GM19324 (cell line): ENCODE measurements at regions not wholly inside any gene's neighbourhood (a gene's known extent, or its start where the extent isn't known, plus 50 kb on each side); places are given as distances from the start of the nearest gene placed in this dataset.
A peak's percentile ranks its signal among the peaks of the same experiment; 100 is the strongest.
"Not testable (repeated sequence)": the region's sequence is repeated elsewhere in the genome, so short reads cannot be mapped to it uniquely, and the experiment has no call there.

Source experiments
- ATAC-seq: cut with Tn5 transposase; IDR thresholded peaks from one replicate; pipeline ENCODE4 v1.9.1; 2021; ENCODE audit warnings: mild to moderate bottlenecking, moderate library complexity; ENCODE audit not compliant: unreplicated experiment, low FRiP score

DNA sequence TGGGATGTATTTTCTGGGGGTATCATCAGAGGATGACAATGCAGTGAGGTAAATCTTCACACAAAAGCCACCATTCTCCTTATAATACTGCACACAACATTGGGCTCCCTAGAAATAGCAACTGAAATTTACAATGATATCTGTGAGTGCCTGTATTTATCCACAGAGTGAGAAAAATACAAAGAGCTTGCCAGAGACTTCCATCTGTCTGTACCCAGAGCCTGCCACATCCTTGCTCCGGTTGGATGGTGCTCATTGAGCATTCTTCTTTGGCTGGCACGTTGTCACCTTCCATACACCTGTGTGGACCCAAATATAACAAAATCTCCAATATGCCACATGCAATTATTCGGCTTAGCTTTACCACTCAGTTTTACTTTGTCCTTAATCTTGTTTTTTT, 189.5 kb upstream of the UFM1 start:
- no peak for ATAC-seq

DNA sequence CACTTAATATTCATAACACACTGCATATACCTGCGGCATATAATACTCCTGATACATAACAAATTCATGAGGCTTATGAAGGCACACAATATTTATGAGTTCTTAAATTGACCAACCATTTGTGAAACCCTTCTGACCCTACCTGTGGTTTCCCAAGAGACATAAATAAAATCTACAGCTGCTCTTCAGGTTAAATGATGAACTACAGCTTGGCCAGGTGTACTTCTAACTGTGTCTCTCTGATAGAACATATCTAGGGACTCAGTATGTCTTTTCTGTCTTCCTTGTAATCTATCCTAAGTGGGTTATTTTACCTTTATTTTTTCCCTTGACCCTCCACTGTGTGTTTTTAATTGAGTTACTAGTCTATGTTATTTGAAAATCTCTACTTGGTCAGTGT, 189.9 kb upstream of the UFM1 start:
- ATAC-seq = no peak

DNA sequence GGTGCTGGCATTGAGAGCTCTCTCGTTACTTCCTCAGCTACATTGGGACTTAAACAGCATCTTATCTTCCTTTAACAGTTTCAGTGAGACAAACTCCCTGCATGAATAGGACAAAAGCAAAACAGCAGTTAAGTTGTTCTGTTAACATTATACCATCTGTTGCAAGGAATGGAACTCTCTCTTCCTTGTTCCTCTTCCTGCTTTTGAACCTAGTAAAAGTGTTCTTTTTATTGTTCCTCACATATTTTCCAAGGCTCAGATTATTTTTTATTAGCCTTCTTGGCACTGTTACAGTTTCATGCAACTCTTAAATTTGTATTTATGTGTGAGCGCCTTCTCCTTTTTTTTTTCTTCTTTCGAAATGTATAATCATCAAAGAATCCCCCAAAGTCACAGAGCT, 202.6 kb upstream of the UFM1 start:
- no peak for ATAC-seq

DNA sequence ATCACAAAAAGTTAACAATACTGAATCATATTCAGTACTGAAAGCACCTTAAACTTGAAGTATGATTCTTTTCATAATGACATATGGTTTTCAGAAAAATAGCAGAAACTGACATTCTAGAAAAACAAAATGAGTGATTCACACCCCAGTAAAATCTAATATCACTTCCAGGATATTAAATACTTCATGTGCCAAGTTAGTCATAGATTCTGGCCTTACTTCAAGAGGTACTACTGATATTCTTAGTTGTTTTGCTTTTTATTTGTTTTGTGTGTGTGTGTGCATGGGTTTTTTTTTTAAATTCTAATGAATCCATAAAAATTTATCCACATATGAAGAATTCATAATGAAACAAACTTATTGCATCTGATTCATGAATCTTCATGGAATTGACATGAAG, 207.9 kb upstream of the UFM1 start:
- no peak for ATAC-seq

DNA sequence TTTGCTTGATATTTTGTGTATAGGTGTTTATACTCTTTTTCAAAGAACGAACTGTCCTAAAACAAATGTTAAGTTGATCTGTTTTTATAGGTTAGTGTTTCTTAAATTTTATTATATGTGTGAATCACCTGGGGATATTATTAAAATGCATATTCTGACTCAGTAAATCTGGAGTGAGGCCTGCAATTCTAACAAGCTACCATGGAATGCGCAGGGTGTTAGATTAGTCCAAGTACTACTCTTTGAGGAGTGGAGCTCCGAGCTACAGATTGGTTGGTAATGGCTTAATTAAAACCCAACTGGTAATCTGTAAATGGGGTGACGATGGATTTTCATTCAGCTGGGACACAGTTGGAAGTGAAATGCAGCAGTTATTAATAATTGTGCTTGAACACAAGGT, 214.1 kb upstream of the UFM1 start:
- no peak for ATAC-seq

DNA sequence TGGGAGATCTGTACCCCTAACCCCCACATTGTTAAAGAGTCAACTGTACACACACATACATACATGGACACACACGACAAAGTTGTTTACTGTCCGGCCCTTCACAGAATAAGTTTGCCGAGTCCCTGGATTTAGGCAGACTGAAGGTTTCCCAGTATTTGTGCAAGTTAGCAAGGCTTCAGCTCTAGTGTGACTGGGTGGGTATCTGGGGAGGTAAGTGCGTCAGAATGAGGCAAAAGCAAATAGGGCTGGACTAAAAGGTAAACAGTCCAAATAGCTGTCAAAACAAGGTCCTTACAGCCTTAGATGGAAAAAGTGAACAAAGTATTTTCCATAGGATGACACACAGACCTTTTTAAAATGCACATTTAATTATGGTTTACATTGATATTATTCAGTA, 228.4 kb upstream of the UFM1 start:
- ATAC-seq = no peak

DNA sequence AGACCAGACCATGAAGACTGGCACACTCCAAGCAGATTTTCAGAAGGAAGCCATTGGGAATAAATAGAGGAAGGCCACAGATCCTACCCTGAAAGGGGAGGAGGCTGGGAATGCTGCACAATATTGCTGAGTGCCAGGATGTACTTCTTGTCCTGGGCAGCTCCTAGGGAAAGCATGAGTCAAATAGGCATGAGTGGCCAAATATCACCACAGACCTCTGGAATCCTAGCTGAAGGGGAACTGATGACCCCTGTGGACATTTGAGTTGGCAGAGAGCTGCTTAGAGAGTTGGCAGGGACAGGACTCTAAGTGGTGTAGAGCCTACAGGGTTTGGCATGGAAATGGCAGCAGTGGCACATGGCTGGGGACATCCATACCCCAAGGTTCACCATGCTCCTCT, 234.3 kb upstream of the TRPC4 start:
- ATAC-seq = no peak

DNA sequence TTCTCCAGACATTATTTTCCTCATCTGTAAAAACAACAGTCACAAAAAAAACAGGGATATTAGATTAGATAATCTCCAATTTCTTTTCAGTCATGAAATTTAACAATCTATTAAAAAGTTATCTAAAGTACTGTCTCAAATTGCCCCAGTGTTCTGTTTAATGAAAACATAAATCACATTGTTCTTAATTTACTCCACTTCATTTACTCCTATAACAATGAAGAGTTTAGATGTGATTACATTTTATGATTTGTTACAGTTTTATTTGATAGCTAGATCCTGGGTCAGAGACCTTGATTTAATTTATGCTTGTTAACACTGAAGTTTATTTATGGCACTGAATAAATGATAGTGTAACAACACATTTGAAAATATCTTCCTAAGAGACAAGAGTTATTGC, 230.2 kb upstream of the TRPC4 start:
- ATAC-seq = no peak

DNA sequence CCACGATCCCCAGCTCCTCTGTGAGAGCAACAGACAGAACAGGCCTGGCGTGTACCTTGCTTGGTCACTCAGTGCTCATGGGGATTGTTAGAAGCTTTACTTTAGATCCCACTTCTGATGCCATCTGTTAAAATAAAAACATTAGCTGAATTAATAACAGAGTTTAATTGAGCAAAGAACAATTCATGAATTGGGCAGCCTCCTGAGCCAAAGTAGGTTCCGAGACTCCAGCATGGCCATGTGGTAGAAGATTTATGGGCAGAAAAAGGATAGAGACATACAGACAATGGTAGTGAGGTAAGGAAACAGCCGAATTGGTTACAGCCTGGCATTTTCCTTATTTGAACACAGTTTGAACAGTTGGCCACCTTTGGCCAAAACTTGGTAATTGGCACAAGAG, 223.9 kb upstream of the TRPC4 start:
- ATAC-seq = no peak

DNA sequence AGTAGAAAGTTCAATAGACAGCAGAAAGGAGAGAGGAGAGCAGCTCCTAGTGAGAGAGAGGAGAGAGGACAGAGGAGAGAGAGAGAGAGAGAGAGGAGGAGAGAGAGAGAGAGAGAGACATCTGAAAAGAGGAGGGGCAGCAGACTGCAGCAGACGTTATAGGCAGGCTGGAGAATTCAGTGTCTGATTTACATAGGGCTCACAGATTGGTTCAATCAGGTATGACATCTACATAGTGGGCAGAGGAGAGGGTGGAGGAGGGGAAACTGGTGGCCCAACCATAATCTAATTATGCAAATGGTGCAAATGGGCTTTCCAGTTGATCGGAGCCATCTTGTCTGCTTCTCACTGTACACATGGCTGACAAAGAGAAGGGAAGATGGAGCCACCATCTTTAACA, 221.3 kb upstream of the TRPC4 start:
- ATAC-seq = no peak

DNA sequence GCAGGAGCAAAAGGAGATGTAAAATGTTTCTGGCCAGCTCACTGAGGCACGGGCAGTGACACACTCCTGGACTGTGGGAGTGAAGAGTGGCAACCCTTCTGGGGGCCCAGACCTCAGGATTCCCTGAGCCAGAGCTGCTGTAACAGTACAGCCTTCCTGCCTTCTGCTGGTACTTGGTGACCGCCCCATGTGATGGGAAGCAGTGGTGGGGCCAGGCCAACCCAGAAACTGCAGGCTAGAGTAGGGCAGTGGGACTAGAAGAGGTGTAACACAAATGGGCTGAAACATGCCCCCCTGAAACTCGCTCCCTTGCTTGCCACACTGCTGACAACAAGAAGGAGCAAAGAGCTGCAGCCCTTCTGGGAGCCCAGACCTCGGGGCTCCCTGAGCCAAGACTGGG, 217.1 kb upstream of the TRPC4 start:
- no peak for ATAC-seq

DNA sequence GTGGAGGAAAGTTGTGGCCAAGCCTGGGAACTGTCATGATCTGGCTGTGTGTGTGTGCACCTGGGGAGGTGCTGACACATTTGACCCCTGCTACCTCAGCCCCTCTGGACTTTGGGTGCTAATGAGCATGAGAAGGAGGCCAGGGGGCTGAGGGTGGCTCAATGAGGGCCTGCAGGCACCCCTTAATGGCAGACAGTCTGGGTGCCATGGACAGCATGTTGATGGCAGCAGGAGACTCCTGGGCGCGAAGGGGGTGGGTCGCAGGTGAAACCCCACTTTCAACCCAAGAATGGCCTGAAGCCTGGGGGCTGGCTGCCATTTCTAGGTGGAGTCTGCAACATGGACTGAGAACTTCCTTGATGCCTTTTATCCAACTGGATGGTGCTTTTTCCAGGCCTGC, 216.4 kb upstream of the TRPC4 start:
- ATAC-seq = no peak

DNA sequence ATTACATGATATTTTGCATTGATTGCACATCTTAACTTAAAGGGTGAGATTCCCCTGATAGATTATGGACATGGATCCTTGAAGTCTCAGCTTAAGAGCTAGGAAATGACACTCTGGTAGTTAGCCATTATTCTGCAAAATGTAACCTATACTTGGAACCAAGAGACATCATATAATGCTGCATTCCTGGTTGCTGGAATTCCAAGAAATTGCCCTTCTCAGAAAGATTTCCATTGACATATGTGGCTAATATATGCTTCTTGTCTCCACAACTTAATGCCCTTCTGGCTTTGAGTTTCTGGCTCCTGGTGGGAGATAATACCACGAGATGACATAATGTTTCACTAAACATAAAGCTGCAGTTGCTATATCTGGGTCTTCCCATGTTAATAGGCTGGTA, 204.4 kb upstream of the TRPC4 start:
- ATAC-seq = no peak

DNA sequence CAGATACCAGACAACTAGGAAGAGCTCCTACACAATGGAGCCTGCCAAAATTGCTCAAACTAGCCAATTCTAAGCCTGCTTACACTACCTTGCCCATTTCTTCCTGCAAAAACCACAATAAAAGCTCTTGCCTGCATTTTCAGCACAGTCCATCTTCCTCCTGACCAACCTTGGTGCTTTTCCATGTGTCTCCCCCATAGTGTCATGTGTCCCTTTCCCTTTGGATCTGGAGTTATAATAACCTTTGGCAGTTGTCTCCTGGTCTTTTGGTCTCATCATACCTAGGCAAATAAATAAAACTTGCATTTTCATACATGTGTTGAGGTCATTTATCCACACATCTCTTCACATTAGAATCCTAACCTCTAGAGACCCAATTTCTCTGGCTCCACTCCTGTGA, 203.1 kb upstream of the TRPC4 start:
- no peak for ATAC-seq

DNA sequence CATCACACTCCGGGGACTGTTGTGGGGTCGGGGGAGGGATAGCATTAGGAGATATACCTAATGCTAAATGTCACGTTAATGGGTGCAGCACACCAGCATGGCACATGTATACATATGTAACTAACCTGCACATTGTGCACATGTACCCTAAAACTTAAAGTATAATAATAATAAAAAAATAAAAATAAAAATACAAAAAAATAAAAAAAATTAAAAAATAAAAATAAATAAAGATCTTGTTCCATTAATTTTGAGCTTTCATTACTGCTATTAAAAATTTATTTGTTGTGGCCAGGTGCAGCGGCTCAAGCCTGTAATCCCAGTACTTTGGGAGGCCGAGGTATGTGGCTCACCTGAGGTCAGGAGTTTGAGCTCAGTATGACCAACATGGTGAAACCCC, 201.8 kb upstream of the TRPC4 start:
- ATAC-seq = not testable (repeated sequence)

DNA sequence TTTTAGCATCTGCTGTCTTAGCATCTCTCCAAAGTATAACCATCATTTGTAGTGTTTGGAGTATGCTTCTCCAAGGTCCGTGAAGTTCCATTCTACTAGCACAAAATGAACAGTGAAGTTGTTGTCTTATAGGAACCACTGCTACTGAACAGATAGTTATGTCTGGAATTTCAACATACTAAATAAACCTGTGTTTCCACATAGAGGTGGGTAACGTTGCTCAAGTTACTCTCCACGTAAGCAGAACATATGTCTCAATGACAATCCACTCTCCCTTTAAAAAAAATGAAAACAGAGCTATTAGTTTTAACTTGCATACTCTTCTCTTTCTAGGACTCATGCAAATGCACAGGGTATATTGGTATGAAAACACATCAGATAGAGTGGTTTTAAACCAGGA, 184.3 kb upstream of the TRPC4 start:
- ATAC-seq = no peak

DNA sequence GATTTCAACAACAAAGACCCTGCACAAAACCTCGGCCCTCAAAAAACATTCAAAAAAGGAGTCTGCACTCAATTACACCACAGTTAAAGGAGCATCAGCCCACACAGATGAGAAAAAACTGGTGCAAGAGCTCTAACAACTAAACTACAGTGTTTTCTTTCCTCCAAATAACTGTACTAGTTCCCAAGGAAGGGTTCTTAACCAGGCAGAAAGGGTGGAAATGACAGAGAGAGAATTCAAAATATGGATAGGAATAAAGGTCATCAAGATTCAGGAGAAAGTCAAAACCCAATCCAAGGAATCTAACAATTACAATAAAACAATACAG, 176.4 kb upstream of the TRPC4 start:
- no peak for ATAC-seq

DNA sequence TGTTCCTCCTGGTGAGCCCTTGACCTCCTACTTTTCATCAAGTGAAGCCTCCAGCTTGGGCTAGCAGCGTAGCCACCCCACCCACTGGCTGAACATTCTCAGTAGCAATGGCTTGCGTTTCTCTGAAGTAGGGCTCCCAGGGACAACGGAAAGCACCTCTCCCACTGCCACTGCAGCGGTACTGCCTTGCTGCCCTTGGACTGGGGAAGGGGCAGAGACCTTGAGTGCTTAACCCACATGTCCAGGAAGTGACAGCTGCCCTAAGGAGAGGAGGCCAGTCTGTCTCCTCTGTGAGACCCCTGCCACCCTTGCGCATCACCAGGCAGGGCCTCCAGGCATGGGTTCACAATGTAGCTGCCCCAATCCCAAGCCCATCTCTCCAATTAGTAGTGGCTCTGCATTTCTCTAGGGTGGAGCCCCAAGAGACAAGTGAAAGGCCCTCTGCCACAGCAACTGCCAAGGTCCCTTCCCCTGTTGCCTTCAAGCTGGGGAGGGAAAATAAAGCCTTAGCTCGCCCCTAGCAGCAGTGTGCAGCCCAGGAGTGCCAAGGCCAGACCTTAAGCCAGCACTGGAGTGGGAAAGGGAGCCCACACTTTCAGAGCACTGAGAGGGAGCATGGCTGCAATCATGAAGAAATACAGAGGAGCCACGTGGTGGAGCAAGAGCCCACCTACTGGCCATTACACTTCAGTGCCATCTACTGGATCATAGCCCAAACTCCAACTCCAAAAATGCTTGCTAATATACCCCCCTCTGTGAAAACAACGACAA, 175.9 kb upstream of the TRPC4 start:
- peak; percentile 86 for ATAC-seq

DNA sequence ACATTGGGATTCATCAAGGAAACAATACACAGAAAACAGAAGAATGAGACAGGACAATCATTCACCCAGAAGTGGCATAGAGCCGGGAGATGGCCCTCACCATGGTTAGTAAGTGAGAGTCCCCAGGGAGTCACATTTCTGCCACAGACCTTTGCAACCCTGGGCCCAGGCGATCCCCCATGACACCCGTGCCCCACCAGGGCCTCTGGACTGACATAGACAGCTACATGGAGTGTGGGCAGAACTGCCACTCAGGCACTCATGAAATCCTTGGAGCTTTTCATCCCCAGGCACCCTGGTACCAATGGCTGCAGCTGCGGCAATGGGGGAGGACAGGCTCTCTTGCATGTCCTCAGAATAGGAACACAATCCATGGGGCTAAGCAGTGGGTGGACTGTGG, 174.5 kb upstream of the TRPC4 start:
- no peak for ATAC-seq

DNA sequence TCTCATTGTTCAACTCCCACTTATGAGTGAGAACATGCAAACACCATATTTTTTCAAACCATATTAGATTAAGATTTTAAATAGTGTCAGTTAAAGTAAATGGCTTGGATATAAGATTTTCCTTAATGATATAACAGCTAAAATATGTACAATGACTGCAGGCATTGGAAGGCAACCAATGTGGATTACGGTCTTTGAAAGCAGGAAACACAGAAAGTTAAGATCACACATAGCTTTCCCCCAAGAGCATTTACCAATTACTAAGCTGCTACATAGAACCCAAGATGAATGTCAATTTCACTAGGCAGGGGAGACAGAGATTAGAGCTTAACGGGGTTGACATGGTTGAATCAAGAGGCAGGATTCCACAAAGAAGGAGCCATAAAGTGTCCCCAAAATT, 173.2 kb upstream of the TRPC4 start:
- ATAC-seq = no peak

DNA sequence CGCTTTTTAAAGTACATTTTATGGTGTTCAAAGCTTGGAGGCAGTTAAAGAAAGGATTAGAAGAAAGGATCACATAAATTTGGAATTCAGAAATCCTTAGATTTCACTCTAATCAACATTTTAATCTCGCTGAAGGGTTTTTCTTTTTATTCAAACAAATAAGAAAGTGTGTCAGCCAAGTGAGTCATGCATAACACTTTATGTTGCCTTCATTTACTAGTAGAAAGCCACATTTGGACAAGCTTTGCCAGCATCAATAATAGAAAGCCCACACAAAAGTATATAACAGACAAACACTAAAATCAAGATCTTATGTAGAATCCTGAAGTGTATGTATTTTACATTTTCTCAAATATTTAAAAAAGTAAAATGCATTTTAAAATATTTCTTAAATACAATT, 154.9 kb upstream of the TRPC4 start:
- no peak for ATAC-seq

DNA sequence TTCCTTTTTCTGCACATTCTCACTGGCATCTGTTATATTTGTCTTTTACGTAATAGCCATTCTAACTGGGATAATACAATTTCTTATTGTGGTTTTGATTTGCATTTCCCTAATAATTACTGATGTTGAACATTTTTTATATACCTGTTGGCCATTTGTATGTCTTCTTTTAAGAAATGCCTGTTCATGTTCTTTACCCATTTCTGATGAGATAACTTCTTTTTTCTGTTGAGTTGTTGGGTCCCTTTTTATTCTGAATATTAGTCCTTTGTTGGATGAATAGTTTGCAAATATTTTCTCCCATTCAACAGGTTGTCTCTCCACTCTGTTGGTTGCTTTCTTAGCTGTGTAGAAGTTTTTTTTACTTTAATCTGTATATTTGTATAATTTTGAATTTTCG, 147.7 kb upstream of the TRPC4 start:
- no peak for ATAC-seq

DNA sequence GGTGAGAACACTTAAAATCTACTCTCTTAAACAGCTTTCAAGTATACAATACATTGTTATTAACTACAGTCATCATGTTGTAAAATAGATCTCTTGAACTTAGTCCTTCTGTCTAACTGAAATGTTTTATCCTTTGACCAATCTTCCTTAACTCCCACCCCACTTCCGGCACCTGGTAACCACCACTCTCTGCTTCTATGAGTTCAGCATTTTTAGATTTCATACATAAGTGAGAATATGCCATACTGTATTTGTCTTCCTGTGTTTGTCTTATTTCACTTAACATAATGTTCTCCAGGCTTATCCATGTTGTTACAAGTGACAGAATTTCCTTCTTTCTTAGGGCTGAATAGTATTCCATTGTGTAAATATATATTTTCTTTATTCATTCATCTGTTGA, 144.1 kb upstream of the TRPC4 start:
- no peak for ATAC-seq
